ENCODE measurements at regions not wholly inside any gene's neighbourhood (a gene's known extent, or its start where the extent isn't known, plus 50 kb on each side); places are given as distances from the start of the nearest gene placed in this dataset.

DNA sequence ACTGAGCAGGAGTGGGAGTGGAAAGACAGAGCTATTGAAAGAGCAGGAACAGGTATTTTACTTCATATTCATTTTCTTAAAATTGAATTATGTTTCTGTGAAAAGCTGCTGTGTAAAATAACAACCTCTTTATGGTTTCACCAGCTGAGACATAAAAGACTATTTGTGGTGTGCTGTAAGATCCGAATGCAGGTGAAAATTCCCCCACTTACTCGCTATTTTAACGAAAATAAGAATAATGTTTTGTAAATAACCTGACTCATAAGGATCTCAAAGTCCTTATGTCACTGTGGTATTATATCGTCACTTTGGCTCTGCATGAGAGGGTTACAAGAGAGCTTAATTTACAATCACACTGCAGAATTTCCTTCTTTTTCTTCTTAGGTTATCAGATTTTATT is 65.3 kb upstream of the NFIB start:
- no peaks in the 10 kb centered on the region; the same call in 1 of the 2 replicates for H3K36me3 ChIP-seq
- H3K4me3 ChIP-seq (ENCODE audit: low read depth, low read length) = no peak overlapping the region
- peaks cover 3% of the 10 kb centered on the region for H3K9me3 ChIP-seq
- no peaks in the 10 kb centered on the region; the same call in 1 of the 2 replicates for H3K4me1 ChIP-seq
- TF ChIP-seq, protein P1, sequence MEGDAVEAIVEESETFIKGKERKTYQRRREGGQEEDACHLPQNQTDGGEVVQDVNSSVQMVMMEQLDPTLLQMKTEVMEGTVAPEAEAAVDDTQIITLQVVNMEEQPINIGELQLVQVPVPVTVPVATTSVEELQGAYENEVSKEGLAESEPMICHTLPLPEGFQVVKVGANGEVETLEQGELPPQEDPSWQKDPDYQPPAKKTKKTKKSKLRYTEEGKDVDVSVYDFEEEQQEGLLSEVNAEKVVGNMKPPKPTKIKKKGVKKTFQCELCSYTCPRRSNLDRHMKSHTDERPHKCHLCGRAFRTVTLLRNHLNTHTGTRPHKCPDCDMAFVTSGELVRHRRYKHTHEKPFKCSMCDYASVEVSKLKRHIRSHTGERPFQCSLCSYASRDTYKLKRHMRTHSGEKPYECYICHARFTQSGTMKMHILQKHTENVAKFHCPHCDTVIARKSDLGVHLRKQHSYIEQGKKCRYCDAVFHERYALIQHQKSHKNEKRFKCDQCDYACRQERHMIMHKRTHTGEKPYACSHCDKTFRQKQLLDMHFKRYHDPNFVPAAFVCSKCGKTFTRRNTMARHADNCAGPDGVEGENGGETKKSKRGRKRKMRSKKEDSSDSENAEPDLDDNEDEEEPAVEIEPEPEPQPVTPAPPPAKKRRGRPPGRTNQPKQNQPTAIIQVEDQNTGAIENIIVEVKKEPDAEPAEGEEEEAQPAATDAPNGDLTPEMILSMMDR (IDR thresholded peaks at IDR 0.05; ENCODE audit: low read depth, low read length) = no peak
- H3K27me3 ChIP-seq = no peaks in the 10 kb centered on the region
- DNase-seq = no peak

DNA sequence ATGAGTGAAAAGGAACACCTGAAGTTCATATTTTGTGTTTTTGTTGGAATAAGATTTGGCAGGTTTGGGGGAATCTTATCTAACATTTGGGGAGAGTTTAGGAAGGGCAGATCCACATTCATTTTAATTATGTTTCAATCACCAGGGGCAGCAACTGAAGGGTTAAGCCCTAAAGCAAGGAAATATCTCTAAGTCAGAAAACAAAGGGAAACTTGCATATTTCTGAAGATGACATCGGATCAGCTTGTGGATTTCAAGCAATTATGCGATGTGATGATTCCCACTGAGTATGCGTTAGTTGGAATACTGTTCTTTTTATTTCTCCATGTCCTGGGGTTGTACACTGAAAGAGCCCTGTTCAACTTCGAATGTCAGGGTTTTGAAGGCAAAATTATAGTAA is 59.8 kb upstream of the NFIB start:
- no peaks in the 10 kb centered on the region; the same call in 1 of the 2 replicates for H3K36me3 ChIP-seq
- H3K4me1 ChIP-seq = peaks cover 11% of the 10 kb centered on the region
- no peaks in the 10 kb centered on the region; the same call in 1 of the 2 replicates for H3K9me3 ChIP-seq
- DNase-seq = no peak
- no peaks in the 10 kb centered on the region for H3K27me3 ChIP-seq
- TF ChIP-seq, protein P1 (IDR thresholded peaks at IDR 0.05; ENCODE audit: low read depth, low read length) = no peak
- no peak overlapping the region for H3K4me3 ChIP-seq (ENCODE audit: low read depth, low read length)

DNA sequence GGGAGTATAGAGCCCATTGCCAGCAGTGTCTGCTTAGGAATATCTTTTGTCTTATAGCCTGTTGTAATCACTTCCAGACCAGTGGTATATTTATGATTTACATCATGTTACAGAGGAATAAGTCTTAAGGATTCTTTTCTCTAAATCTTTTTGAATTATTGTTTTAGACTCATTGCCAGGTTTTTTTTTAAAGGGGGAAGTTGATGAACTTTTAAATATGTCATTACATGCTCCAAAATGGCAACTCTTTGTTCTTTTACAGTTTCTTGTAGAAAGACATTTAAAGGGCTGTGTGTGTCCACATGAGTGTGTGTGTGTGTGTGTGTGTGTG is 59.4 kb upstream of the NFIB start:
- TF ChIP-seq, protein P1 (IDR thresholded peaks at IDR 0.05; ENCODE audit: low read depth, low read length) = no peak
- peaks cover 11% of the 10 kb centered on the region for H3K4me1 ChIP-seq
- H3K27me3 ChIP-seq = no peaks in the 10 kb centered on the region
- no peak overlapping the region for H3K4me3 ChIP-seq (ENCODE audit: low read depth, low read length)
- no peak for DNase-seq
- no peaks in the 10 kb centered on the region; the same call in 1 of the 2 replicates for H3K36me3 ChIP-seq
- H3K9me3 ChIP-seq = no peaks in the 10 kb centered on the region

DNA sequence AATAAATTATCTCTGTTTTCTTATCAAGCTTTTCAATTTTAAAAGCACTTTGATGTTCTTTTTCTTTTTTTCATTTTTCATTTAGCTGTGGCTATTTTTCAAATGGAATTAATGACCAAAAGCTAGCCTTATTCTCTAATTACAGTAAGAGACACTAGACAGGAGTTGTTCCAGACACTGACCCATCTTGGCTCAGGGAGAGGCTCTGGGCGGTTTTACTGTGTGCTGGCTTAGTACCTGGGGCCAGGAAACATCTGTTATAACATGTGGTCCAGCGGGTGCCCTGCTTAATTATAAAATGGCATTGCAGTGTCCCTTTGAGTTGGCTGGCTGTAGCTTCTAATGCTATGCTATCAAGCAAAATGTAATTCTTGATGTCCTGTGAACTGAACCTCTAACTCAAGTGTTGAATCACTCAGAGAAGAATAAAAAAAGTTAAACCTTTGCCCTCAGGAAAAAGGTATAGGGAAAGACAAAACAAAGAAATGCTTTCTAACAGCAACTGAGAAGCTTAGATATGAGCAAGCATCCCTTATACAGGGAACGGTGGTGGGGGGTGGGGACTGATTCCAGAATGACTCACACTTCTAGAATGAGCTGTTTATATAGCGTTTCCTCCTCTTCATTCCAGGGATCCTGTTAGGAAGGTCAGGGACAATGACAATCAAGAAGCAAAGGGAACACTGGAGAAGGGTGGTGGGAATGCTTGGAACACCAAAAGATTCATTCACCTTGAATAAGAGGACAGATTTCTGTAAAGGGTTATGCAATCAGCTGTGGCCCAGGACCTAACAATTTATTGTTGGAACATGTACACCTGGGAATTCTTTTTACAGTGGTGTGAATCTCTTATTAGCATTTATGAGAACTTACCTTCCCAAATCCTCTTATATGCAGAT is 58.7 kb upstream of the NFIB start:
- Histone ChIP-seq H3K36me3 (no peaks in the 10 kb centered on the region; the same call in 1 of the 2 replicates), H3K9me3 (no peaks in the 10 kb centered on the region), H3K27me3 (no peaks in the 10 kb centered on the region), H3K4me3 (ENCODE audit: low read depth, low read length) (no peak overlapping the region), H3K4me1 (peaks cover 11% of the 10 kb centered on the region)
- TF ChIP-seq, protein P1 (IDR thresholded peaks at IDR 0.05; ENCODE audit: low read depth, low read length) = no peak
- peak; percentile 43 for DNase-seq

DNA sequence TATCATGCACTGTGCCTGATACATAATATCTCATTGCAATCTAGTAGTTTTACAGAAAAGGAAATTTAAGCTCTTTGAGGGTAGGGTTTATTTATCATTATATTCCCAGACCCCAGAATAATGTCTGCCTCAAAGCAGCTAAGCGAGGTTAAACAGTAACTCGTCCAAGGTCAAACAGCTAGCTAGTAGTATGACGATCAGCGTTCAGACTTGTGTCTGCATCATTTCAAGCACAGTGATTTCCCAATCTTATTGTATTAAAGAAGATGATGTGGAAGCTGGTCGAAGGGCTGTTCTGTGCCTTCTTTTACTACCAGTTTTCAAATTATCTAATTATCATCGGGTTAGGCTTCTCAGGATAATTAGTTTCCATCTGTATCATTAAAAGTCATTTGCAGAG is 55.1 kb upstream of the NFIB start:
- no peaks in the 10 kb centered on the region; the same call in 1 of the 2 replicates for H3K9me3 ChIP-seq
- no peaks in the 10 kb centered on the region for H3K27me3 ChIP-seq
- H3K4me3 ChIP-seq (ENCODE audit: low read depth, low read length) = no peak overlapping the region

More for the DNA sequence above, 55.1 kb upstream of the NFIB start:
- no peak for DNase-seq
- Histone ChIP-seq H3K4me1 (peaks cover 11% of the 10 kb centered on the region), H3K36me3 (no peaks in the 10 kb centered on the region)
- TF ChIP-seq, protein P1 (IDR thresholded peaks at IDR 0.05; ENCODE audit: low read depth, low read length) = no peak

Data from BE2C (cell line).